HG03196 (cell line): ENCODE measurements at regions not wholly inside any gene's neighbourhood (a gene's known extent, or its start where the extent isn't known, plus 50 kb on each side); places are given as distances from the start of the nearest gene placed in this dataset.

Experiments used
- ATAC-seq: cut with Tn5 transposase; IDR thresholded peaks from one replicate; pipeline ENCODE4 v1.9.1; 2021; ENCODE audit not compliant: unreplicated experiment

GRCh38 chr9:96183751-96184150 lies 118.2 kb downstream of the HSD17B3 start:
- no peak for ATAC-seq

DNA sequence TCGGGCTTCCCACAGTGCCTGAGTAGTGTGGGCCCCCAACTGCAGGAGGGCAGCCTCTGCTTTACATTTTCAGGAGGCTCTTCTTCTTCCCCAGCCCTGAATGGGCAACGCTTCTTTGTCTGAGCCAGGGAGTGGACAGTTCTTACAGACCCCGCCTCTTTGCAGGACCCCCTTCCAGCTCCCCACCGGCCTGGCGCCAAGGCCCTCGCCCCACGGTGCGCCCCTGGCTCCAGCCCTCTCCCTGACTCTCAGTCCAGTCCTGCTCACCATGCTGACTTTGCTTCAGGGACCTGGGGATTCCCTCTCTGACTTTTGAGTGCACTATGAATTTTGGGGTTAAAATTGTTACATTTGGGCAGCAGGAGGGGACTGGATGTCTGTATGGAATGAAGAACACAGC lies 123.8 kb downstream of the HSD17B3 start:
- no peak for ATAC-seq

DNA sequence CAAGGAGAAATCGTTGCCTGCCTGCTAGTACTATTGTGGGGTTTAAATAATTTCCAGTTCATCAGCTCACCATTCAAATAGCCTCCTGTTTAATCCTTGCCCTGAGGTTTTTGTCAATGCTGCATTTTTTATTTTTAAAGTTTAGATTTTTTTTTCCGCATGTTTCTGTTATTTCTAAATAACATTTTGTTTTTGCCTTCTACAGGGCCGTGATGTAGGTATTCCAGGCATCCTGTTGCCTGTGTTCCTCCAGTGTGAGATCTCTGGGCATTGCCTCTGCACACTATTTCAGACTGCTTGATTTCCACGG lies 124.3 kb downstream of the HSD17B3 start:
- ATAC-seq = no peak

DNA sequence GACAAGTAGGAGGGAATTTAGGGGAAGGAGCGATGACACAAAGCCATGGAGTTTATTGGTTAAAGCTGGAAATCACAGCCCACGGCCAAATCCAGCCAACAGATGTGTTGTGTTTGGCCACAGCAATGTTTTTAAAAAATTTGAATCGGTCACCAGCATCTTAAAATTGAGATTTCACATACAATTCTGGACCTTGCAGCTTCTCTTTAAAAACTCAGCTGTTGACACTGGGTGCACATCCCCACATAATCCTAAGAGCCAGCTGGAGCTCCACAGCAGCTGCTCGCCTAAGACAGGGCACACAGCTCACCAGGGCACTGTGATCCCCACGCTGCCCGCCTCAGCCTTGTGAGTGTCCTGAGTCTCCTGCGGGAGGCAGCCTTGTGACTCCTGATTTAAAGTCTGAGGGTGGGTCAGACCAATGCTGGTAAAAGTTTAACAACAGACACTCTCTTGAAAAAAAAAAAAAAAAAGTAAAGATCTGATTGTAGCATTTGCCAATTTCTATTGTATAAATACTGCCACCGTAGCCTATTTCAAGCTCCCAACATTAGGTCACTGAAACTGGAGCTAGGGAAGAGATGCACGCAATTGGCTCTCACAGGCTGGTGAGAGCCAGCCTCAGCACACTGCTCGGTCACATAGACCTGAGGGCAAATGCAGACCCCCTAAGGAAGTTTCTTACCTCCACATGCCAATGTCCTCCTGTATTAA lies 124.8 kb downstream of the HSD17B3 start:
- ATAC-seq = no peak

GRCh38 chr9:96175796-96176195 lies 126.2 kb downstream of the HSD17B3 start:
- no peak for ATAC-seq

- ATAC-seq = no peak
Observed at GRCh38 chr9:96175001-96175400, 127.0 kb downstream of the HSD17B3 start.

DNA sequence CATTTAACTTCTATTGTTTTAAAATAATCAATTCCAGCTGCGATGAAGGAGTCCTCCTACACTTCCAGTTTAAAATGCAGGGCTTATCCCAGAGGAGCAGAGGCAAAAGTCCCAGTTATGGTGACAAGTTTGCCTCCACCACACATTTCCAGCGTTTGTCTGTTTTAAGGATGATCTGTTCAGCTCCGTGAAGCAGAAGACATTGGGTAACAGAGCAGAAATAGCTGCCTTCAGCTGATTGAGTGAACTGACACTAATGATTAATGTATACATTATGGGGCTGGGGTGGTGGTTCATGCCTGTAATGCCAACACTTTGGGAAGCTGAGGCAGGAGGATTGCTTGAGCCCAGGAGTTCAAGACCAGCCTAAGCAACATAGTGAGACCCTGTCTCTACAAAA lies 127.6 kb downstream of the HSD17B3 start:
- no peak for ATAC-seq

- ATAC-seq = no peak
Observed at GRCh38 chr9:96173640-96174039, 128.3 kb downstream of the HSD17B3 start.

- ATAC-seq = no peak
Observed at GRCh38 chr9:96172797-96173196, 129.2 kb downstream of the HSD17B3 start.

DNA sequence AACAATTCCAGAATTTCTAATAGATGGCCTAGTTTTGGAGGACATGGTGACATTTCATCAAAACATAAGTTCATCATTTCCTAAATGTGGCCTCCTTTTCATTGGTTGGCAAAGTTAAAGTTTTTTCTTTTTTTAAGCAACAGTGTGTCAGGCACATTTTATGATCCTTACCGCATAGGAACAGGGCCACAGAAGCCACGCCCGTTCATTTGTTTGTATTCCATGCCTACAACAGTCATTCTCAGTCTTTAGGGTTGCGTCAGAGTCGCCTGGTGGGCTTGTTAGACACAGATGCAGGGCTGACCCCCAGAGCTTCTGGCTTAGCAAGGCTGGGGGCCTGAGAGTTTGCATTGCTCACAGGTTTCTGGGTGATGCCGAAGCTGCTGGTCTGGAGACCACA lies 130.2 kb downstream of the HSD17B3 start:
- ATAC-seq = no peak

DNA sequence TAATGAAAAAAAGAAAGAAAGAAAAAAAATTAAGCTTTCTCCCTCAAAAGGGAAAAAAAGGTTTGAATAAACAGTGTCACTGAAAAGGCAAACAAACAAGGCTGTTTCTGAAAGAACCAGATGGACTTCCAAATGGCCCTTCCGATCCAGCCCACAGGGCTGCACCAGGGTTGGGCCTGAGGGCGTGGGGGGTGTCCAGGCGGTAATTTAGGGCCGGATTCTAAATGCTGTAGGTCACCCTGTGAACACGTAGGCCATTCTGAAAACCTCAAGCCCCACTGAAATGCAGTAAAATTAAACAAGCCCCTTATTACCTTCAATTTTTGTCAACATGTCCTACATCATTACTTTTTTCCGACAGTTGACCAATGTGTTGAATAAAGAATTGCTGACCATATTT lies 132.1 kb downstream of the HSD17B3 start:
- no peak for ATAC-seq

DNA sequence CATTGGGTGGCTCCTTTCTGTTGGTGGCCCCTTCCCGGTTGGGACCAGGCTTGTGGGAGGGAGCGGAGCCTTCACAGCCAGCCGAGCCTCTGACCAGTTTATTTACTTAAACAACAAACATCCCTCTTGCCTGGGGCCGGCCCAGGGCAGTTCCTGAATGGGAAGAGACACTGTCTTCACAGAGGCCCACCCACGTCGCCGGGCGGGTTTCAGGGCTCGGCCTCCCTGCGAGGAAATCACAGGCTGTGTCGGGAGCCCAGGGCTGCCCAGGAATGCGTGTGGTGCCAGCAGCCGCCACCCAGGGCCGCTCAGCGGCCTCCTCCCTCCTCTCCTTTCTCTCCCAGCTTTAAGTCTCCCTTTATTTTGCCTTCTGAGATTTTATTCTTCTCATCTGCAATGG lies 132.5 kb downstream of the HSD17B3 start:
- ATAC-seq = no peak

DNA sequence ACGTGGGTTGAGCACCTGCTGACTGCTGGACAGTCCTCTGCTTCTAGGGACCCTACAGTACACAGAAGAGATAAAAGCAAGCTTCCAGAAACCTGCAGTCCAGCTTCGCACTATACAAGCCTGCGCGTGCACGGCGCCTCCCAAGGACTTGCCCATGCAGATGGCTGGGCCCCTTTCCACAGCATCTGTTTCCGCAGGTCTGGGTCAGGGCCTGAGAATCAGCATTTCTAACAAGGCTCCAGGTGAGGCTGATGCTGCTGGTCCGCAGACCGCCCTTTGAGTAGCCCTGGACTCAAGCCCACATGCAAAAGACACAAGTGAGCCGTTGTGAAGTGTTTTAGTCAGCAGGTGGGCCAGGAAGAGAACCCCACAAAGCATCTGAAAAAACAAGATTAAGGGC lies 133.1 kb downstream of the HSD17B3 start:
- ATAC-seq = no peak

DNA sequence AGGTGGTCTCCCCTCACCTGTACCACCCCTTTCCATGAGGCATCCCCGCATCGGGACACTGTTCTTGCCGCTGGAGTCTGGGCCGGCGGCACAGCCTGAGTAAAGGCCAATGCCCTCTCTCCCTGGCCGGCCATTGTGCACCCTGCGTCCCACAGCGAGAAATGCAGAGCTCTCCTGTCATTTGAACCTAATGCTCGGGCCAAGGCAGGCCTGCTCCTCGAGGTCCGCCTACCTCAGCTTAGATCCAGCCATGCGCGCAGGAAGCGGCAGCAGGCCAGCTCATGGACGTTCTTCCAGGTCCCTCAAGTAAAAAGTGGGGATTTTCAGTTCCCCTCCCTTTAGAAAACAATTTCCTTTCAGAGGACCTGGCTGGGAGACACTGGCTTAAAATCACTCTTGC lies 135.0 kb downstream of the HSD17B3 start:
- ATAC-seq = no peak

GRCh38 chr9:96164268-96164683 lies 137.7 kb downstream of the HSD17B3 start:
- ATAC-seq = no peak

- no peak for ATAC-seq
Observed at GRCh38 chr9:96163712-96164111, 138.3 kb downstream of the HSD17B3 start.

GRCh38 chr9:96163161-96163560 lies 138.8 kb downstream of the HSD17B3 start:
- no peak for ATAC-seq

- no peak for ATAC-seq
Observed at GRCh38 chr9:96161819-96162218, 140.2 kb downstream of the HSD17B3 start.

DNA sequence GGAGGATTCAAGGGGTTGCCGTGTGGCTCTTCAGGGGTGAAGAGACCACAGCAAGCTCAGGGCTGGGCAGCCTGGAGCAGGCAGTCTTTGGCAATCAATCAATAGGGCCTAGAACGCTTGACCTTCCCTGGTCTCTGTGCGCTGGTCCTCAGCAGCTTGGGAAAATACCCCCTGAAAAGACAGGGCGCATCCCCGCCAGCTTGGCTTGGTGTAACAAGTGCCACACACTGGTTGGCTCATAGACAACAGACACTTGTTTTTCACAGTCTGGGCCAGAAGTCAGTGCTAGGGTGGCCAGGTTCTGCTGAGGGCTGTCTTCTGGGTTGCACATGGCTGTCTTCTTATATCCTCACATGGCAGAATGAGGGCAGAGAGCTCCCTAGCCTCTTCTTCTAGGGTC lies 141.1 kb downstream of the HSD17B3 start:
- no peak for ATAC-seq

DNA sequence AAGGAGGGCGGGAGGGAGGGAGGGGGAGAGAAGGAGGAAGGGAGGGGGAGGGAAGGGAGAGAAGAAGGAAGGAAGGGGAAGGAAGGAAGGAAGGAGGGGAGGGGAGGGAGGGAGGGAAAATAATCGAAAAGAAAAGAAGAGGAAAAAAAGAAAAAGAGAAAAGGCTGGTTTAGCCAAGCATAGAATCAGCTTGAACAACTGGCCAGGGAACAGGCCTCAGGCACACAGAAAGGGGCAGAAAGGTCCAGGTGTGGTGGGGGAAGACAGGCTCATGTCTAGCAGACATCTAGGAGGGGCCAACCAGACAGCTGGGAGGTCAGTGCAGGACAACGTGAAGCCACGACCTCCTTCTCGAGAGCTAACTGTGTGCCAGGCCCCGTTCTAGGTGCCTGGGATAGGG lies 141.8 kb downstream of the HSD17B3 start:
- no peak for ATAC-seq

DNA sequence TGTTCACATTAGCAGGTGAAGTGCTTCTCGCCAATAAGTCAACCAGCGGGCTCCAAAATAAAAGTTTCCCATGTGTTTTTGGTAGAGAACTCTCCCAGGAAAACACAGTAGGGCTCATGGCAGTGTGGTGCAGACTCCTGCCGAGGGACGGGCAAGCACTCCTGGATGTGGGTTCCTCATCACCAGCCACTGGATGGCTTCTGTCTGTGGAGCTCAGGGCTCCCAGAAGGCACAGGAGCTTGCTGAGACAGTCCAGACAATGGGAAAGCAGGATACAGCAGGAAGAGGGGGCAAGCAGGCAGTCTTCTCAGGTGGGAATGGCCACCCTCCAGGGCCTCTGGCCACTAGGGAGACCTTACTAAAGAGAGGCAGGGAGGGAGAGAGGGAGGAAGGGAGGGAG lies 142.4 kb downstream of the HSD17B3 start:
- no peak for ATAC-seq

DNA sequence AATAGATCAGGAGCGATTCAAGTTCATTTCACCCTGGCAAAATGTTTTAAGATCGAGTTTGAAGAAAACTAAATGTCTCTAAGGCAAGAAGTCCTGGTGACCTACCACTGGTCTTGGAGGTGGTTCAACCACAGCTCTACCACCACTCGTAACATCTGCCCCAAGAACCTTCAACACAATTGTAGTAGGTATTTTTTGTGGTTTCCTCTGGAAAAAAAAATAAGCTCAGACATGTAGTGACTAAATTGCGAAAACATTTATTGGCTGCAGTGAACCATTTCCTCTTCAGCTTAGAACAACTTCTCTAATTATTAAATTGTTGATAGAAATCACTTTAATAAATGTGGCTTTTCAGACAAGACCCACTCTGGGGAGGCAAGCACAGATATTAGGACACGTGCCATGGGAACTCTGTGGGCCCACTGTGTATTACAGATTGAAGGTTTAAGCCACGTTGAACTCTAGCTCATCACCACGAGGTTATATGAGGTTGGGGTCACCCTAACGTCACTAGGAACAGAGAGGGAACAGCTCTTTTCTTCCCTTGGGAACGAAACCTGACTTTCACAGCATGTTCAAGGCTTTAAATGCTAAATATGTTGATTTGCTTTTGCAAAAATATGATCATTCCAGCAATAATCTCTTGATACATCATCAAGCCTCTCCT lies 142.9 kb downstream of the HSD17B3 start:
- no peak for ATAC-seq

DNA sequence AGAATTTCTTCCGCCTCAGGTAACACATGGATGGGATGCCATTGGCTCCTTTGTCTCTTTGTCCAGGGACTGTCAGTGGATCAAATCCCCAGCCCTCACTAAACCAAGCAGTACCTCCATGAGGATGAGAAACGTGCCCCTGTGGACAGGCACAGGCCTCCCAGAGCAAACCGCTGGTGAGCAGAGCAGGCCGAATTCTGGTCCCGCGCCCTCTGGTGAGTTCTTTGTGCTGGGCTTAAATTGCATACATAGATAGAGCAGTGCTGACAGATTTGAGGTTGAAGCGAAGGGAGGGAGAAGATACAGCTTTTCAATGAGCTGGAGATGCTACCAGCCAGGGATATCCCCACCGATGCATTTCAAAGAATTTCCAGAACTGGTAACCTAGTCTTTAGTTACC lies 143.8 kb downstream of the HSD17B3 start:
- ATAC-seq = no peak
